ENCODE measurements at regions not wholly inside any gene's neighbourhood (a gene's known extent, or its start where the extent isn't known, plus 50 kb on each side); places are given as distances from the start of the nearest gene placed in this dataset.
"Not testable (repeated sequence)": the region's sequence is repeated elsewhere in the genome, so short reads cannot be mapped to it uniquely, and the experiment has no call there.

DNA sequence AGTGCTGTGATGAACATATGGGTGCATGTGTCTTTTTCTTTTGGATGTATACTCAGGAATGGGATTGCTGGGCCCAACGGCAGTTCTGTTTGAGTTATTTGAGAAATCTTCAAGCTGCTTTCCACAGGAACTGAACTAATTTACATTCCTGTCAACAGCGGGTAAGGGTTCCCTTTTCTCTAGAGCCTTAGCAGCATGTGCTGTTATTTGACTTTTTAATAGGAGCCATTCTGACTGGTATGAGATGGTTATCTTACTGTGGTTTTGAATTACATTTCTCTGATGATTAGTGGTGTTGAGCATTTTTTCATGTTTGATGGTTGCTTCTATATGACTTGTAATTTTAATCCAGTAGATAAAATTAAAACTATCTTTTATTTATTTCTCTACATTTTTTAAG lies 1168.6 kb upstream of the ALCAM start:
- H3K9me3 Mint-ChIP-seq: no peaks in the 10 kb centered on the region
- H3K4me1 Mint-ChIP-seq (ENCODE audit: low read depth): no peaks in the 10 kb centered on the region
- no peaks in the 10 kb centered on the region for H3K36me3 Mint-ChIP-seq (ENCODE audit: low read depth)

GRCh38 chr3:104206925-104207324 lies 1159.8 kb upstream of the ALCAM start:
- Mint-ChIP-seq H3K36me3 (ENCODE audit: low read depth) (no peaks in the 10 kb centered on the region), H3K27ac (no peak overlapping the region), H3K4me3 (no peak overlapping the region), H3K4me1 (ENCODE audit: low read depth) (no peaks in the 10 kb centered on the region), H3K27me3 (ENCODE audit: insufficient read depth) (no peaks in the 10 kb centered on the region), H3K9me3 (peaks cover 4% of the 10 kb centered on the region)
- DNase-seq (ENCODE audit: low spot score): no peak
- intact Hi-C loops (cut with micrococcal nuclease): no loop called here

More for the DNA sequence above, 1168.6 kb upstream of the ALCAM start:
- no peak overlapping the region for H3K27ac Mint-ChIP-seq
- no peaks in the 10 kb centered on the region for H3K27me3 Mint-ChIP-seq (ENCODE audit: insufficient read depth)
- no peak overlapping the region for H3K4me3 Mint-ChIP-seq
- intact Hi-C loops (cut with micrococcal nuclease): no loop called here
- no peak for DNase-seq (ENCODE audit: low spot score)

- Mint-ChIP-seq H3K36me3 (ENCODE audit: low read depth) (no peaks in the 10 kb centered on the region), H3K27me3 (ENCODE audit: insufficient read depth) (no peaks in the 10 kb centered on the region), H3K27ac (no peak overlapping the region), H3K4me1 (ENCODE audit: low read depth) (no peaks in the 10 kb centered on the region), H3K9me3 (no peaks in the 10 kb centered on the region), H3K4me3 (no peak overlapping the region)
- intact Hi-C loops (cut with micrococcal nuclease): no loop called here
- DNase-seq (ENCODE audit: low spot score): no peak
Observed at GRCh38 chr3:104214277-104214676, 1152.4 kb upstream of the ALCAM start.

DNA sequence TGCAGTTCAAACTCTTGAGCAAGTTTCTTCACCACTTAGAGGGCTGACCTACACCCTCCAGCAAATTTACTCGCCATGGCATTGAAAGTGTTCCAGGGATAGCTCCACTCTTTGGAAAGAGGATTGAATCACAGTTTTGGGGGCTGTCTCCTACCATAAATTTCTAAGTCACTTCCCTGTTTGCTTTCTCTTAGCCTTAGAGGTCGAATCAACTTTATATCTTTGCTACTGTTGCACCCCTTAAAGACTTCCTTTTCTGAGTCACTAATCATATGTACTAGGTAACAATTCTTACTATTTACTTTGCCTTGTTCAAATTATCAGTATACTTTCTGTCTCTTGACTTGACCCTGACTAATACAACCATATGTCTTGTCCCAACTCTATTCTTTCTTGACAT lies 1151.8 kb upstream of the ALCAM start:
- no peaks in the 10 kb centered on the region for H3K9me3 Mint-ChIP-seq
- intact Hi-C loops (cut with micrococcal nuclease): no loop called here
- no peak for DNase-seq (ENCODE audit: low spot score)
- no peak overlapping the region for H3K4me3 Mint-ChIP-seq
- H3K27ac Mint-ChIP-seq: no peak overlapping the region
- H3K27me3 Mint-ChIP-seq (ENCODE audit: insufficient read depth): no peaks in the 10 kb centered on the region
- H3K36me3 Mint-ChIP-seq (ENCODE audit: low read depth): no peaks in the 10 kb centered on the region
- no peaks in the 10 kb centered on the region for H3K4me1 Mint-ChIP-seq (ENCODE audit: low read depth)

- H3K36me3 Mint-ChIP-seq (ENCODE audit: low read depth); DNase-seq (ENCODE audit: low spot score); H3K9me3 Mint-ChIP-seq; H3K4me3 Mint-ChIP-seq; H3K27ac Mint-ChIP-seq; H3K4me1 Mint-ChIP-seq (ENCODE audit: low read depth); H3K27me3 Mint-ChIP-seq (ENCODE audit: insufficient read depth); intact Hi-C loops (cut with micrococcal nuclease): not testable (repeated sequence)
Observed at GRCh38 chr3:104219046-104219445, 1147.7 kb upstream of the ALCAM start.

DNA sequence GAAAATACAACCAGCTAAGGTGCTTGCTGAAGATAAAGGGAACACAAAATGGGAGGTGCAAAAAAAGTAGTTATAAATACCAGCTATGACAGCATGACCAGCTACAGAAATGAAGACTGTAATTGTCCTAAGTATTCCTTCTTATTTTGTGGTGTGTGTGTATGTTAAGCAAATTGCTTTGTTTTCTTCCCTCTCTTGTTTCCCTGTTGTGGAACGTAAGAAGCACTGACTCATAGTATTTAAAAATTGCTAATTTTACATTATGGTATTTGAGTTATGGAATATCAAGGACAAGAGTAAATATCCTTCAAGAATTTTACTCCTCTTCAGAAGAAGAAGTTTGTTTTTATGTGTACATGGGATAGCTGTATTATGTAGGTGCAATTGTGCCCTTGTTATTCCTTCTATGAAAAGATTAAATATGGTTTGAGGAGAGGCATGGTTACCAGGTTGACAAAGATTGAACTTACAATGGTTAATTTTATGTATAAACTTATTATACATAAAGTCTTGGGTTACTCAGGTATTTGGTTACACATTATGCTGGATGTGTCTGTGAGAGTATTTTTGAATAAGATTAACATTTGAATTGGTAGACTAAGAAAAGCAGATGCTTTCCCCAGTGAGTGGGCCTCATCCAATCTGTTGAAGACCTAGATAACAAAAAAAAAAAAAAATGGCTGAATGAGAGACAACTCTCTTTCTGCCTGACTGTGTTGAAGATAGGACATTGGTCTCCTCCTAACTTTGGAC lies 1132.1 kb upstream of the ALCAM start:
- intact Hi-C loops (cut with micrococcal nuclease): no loop called here
- Mint-ChIP-seq H3K4me1 (ENCODE audit: low read depth) (no peaks in the 10 kb centered on the region), H3K27ac (no peak overlapping the region), H3K4me3 (no peak overlapping the region), H3K36me3 (ENCODE audit: low read depth) (no peaks in the 10 kb centered on the region), H3K27me3 (ENCODE audit: insufficient read depth) (no peaks in the 10 kb centered on the region), H3K9me3 (peaks cover 5% of the 10 kb centered on the region)
- no peak for DNase-seq (ENCODE audit: low spot score)

GRCh38 chr3:104244680-104245220 lies 1122.0 kb upstream of the ALCAM start:
- Mint-ChIP-seq H3K36me3 (ENCODE audit: low read depth) (no peaks in the 10 kb centered on the region), H3K4me1 (ENCODE audit: low read depth) (no peaks in the 10 kb centered on the region), H3K4me3 (no peak overlapping the region), H3K9me3 (no peaks in the 10 kb centered on the region), H3K27me3 (ENCODE audit: insufficient read depth) (no peaks in the 10 kb centered on the region), H3K27ac (no peak overlapping the region)
- intact Hi-C loops (cut with micrococcal nuclease): no loop called here
- DNase-seq (ENCODE audit: low spot score): no peak

DNA sequence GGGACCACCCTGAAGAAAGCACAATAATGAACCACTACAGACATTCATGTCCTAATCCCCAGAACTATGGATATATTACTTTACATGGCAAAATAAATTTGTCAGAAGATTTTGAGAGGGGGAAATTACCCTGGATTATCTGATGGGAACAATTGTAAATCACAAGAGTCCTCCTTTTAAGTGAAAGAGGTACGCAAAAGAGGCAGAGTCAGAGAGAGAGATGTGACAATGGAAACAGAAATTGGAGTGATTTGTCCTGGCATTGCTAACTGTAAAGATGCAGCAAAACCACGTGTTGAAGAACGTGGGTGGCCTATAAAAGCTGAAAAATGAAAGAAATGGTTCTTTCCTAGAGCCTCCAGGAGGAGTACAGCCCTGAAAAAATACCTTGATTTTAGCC lies 1121.4 kb upstream of the ALCAM start:
- Mint-ChIP-seq H3K27ac (no peak overlapping the region), H3K9me3 (no peaks in the 10 kb centered on the region), H3K27me3 (ENCODE audit: insufficient read depth) (no peaks in the 10 kb centered on the region), H3K4me3 (no peak overlapping the region), H3K4me1 (ENCODE audit: low read depth) (no peaks in the 10 kb centered on the region), H3K36me3 (ENCODE audit: low read depth) (no peaks in the 10 kb centered on the region)
- intact Hi-C loops (cut with micrococcal nuclease): no loop called here
- no peak for DNase-seq (ENCODE audit: low spot score)

- no peak overlapping the region for H3K27ac Mint-ChIP-seq
- no peak overlapping the region for H3K4me3 Mint-ChIP-seq
- no peaks in the 10 kb centered on the region for H3K27me3 Mint-ChIP-seq (ENCODE audit: insufficient read depth)
- H3K9me3 Mint-ChIP-seq: no peaks in the 10 kb centered on the region
- intact Hi-C loops (cut with micrococcal nuclease): no loop called here
- no peaks in the 10 kb centered on the region for H3K4me1 Mint-ChIP-seq (ENCODE audit: low read depth)
- no peak for DNase-seq (ENCODE audit: low spot score)
- H3K36me3 Mint-ChIP-seq (ENCODE audit: low read depth): no peaks in the 10 kb centered on the region
Observed at GRCh38 chr3:104245981-104246380, 1120.7 kb upstream of the ALCAM start.

GRCh38 chr3:104257486-104257885 lies 1109.2 kb upstream of the ALCAM start:
- no peak overlapping the region for H3K27ac Mint-ChIP-seq
- H3K27me3 Mint-ChIP-seq (ENCODE audit: insufficient read depth): no peaks in the 10 kb centered on the region
- H3K4me1 Mint-ChIP-seq (ENCODE audit: low read depth): no peaks in the 10 kb centered on the region
- H3K36me3 Mint-ChIP-seq (ENCODE audit: low read depth): no peaks in the 10 kb centered on the region
- H3K9me3 Mint-ChIP-seq: no peaks in the 10 kb centered on the region
- DNase-seq (ENCODE audit: low spot score): no peak
- intact Hi-C loops (cut with micrococcal nuclease): no loop called here
- H3K4me3 Mint-ChIP-seq: no peak overlapping the region

DNA sequence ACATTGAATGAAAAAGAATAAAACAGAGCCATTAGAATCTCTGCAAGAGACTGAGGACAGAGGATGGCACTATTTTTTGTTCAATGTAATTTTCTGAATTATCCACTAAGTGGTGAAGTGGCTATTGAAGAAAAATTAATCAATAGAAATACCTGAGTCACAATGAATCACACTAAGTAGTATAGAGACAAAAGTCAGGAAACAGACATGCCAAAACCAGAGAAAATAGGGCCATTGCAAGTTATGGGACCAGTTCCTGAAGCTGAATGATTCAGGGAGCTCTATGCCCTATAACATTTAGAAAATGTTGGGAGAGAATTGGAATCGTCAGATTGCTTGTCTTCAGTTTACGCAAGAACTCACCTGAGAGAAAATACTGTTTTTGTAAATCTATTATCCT lies 1103.2 kb upstream of the ALCAM start:
- H3K4me3 Mint-ChIP-seq: no peak overlapping the region
- H3K27ac Mint-ChIP-seq: no peak overlapping the region
- DNase-seq (ENCODE audit: low spot score): no peak
- H3K9me3 Mint-ChIP-seq: no peaks in the 10 kb centered on the region
- intact Hi-C loops (cut with micrococcal nuclease): no loop called here
- no peaks in the 10 kb centered on the region for H3K27me3 Mint-ChIP-seq (ENCODE audit: insufficient read depth)
- no peaks in the 10 kb centered on the region for H3K4me1 Mint-ChIP-seq (ENCODE audit: low read depth)
- no peaks in the 10 kb centered on the region for H3K36me3 Mint-ChIP-seq (ENCODE audit: low read depth)

GRCh38 chr3:104266219-104266618 lies 1100.5 kb upstream of the ALCAM start:
- H3K27ac Mint-ChIP-seq; H3K27me3 Mint-ChIP-seq (ENCODE audit: insufficient read depth); H3K4me3 Mint-ChIP-seq; H3K36me3 Mint-ChIP-seq (ENCODE audit: low read depth); intact Hi-C loops (cut with micrococcal nuclease); DNase-seq (ENCODE audit: low spot score); H3K4me1 Mint-ChIP-seq (ENCODE audit: low read depth); H3K9me3 Mint-ChIP-seq: not testable (repeated sequence)

- Mint-ChIP-seq H3K4me1 (ENCODE audit: low read depth) (no peaks in the 10 kb centered on the region), H3K36me3 (ENCODE audit: low read depth) (no peaks in the 10 kb centered on the region), H3K4me3 (no peak overlapping the region), H3K9me3 (no peaks in the 10 kb centered on the region), H3K27ac (no peak overlapping the region), H3K27me3 (ENCODE audit: insufficient read depth) (no peaks in the 10 kb centered on the region)
- no peak for DNase-seq (ENCODE audit: low spot score)
- intact Hi-C loops (cut with micrococcal nuclease): loop anchor here (5.0 kb wide), 1 partner anchor 1098 kb away; the partner anchor contains the start of gene ALCAM
Observed at GRCh38 chr3:104269771-104270170, 1096.9 kb upstream of the ALCAM start.
